Nephron progenitor cell (in vitro differentiated cells): ENCODE measurements at regions not wholly inside any gene's neighbourhood (a gene's known extent, or its start where the extent isn't known, plus 50 kb on each side); places are given as distances from the start of the nearest gene placed in this dataset.
A peak's percentile ranks its signal among the peaks of the same experiment; 100 is the strongest.

Source experiments
- DNase-seq: peaks from one replicate; pipeline ENCODE4 v3.0.0; 2021
- H3K27ac Mint-ChIP-seq: 2 replicates; pipeline ENCODE4 v1.8.0; 2021; ENCODE audit warnings: mild to moderate bottlenecking, moderate library complexity, mixed read lengths
- H3K27me3 Mint-ChIP-seq: 2 replicates; pipeline ENCODE4 v1.8.0; 2021; ENCODE audit warnings: mild to moderate bottlenecking, low read depth, mixed read lengths; ENCODE audit not compliant: poor library complexity
- H3K36me3 Mint-ChIP-seq: 2 replicates; pipeline ENCODE4 v1.8.0; 2021; ENCODE audit warnings: low read depth, mixed read lengths
- H3K4me1 Mint-ChIP-seq: 2 replicates; pipeline ENCODE4 v1.8.0; 2021; ENCODE audit warnings: mixed read lengths
- H3K4me3 Mint-ChIP-seq: 2 replicates; pipeline ENCODE4 v1.8.0; 2021; ENCODE audit warnings: mild to moderate bottlenecking, moderate library complexity, mixed read lengths
- H3K9me3 Mint-ChIP-seq: 2 replicates; pipeline ENCODE4 v1.8.0; 2021; ENCODE audit warnings: mild to moderate bottlenecking, moderate library complexity, mixed read lengths
- TF ChIP-seq, protein P1 (sequence below): fragments of 200-600 bp; sonication (generic); IDR thresholded peaks from 2 replicates; pipeline ENCODE4 v1.5.0; 2021; ENCODE audit warnings: antibody characterized with exemption

- Mint-ChIP-seq H3K27me3 (peaks cover 3% of the 10 kb centered on the region), H3K27ac (peak overlapping the region; percentile 53), H3K4me3 (peak overlapping the region; percentile 52), H3K9me3 (no peaks in the 10 kb centered on the region), H3K4me1 (peaks cover 34% of the 10 kb centered on the region), H3K36me3 (no peaks in the 10 kb centered on the region)
- DNase-seq, result peak; percentile 20
- TF ChIP-seq, protein P1, sequence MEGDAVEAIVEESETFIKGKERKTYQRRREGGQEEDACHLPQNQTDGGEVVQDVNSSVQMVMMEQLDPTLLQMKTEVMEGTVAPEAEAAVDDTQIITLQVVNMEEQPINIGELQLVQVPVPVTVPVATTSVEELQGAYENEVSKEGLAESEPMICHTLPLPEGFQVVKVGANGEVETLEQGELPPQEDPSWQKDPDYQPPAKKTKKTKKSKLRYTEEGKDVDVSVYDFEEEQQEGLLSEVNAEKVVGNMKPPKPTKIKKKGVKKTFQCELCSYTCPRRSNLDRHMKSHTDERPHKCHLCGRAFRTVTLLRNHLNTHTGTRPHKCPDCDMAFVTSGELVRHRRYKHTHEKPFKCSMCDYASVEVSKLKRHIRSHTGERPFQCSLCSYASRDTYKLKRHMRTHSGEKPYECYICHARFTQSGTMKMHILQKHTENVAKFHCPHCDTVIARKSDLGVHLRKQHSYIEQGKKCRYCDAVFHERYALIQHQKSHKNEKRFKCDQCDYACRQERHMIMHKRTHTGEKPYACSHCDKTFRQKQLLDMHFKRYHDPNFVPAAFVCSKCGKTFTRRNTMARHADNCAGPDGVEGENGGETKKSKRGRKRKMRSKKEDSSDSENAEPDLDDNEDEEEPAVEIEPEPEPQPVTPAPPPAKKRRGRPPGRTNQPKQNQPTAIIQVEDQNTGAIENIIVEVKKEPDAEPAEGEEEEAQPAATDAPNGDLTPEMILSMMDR, result no peak
Observed at GRCh38 chr13:40401911-40402776, 264.3 kb downstream of the FOXO1 start.

DNA sequence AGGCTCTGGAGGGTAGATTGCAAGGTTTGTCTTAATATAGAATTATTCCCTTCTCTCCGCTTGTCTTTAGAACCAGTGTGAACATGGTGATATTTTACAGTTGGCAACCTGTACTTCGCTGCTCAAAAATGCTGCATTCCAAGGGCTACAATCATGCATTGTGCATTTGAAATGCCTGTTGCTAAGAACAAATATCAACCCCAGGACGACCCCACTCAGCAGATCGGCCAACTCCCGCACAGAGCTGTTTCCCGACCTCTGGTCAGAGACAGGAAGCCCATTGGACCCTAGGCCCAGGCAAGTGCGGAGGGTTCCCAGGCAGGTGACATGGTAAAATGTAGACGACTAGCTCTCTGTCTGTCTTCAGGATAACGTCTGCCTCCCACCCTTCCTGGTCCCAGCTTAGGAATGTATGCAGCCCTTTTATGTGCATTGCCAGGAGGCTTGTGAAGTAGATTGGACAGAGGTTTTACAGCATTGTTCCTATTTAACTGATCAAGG, 263.5 kb downstream of the FOXO1 start:
- peak overlapping the region; percentile 16 for H3K4me3 Mint-ChIP-seq
- DNase-seq, result no peak

GRCh38 chr13:40403509-40404241, 262.8 kb downstream of the FOXO1 start:
- H3K27me3 Mint-ChIP-seq, result peaks cover 3% of the 10 kb centered on the region
- H3K4me3 Mint-ChIP-seq, result no peak overlapping the region
- no peak overlapping the region for H3K27ac Mint-ChIP-seq
- no peak for DNase-seq
- no peaks in the 10 kb centered on the region for H3K36me3 Mint-ChIP-seq
- H3K9me3 Mint-ChIP-seq, result no peaks in the 10 kb centered on the region
- TF ChIP-seq, protein P1, result no peak
- peaks cover 34% of the 10 kb centered on the region for H3K4me1 Mint-ChIP-seq

More for the DNA sequence above, 263.5 kb downstream of the FOXO1 start:
- peaks cover 34% of the 10 kb centered on the region for H3K4me1 Mint-ChIP-seq
- H3K27ac Mint-ChIP-seq, result no peak overlapping the region
- H3K9me3 Mint-ChIP-seq, result no peaks in the 10 kb centered on the region
- H3K36me3 Mint-ChIP-seq, result no peaks in the 10 kb centered on the region
- TF ChIP-seq, protein P1, result no peak
- H3K27me3 Mint-ChIP-seq, result peaks cover 3% of the 10 kb centered on the region

GRCh38 chr13:40404407-40404806, 262.0 kb downstream of the FOXO1 start:
- H3K4me3 Mint-ChIP-seq, result no peak overlapping the region
- peaks cover 3% of the 10 kb centered on the region for H3K27me3 Mint-ChIP-seq
- H3K4me1 Mint-ChIP-seq, result peaks cover 34% of the 10 kb centered on the region
- H3K27ac Mint-ChIP-seq, result peak overlapping the region; percentile 31
- H3K9me3 Mint-ChIP-seq, result no peaks in the 10 kb centered on the region
- no peak for DNase-seq
- no peaks in the 10 kb centered on the region for H3K36me3 Mint-ChIP-seq
- TF ChIP-seq, protein P1, result no peak

GRCh38 chr13:40404967-40405716, 261.3 kb downstream of the FOXO1 start:
- Mint-ChIP-seq H3K36me3 (no peaks in the 10 kb centered on the region), H3K9me3 (no peaks in the 10 kb centered on the region), H3K27me3 (peaks cover 3% of the 10 kb centered on the region), H3K4me1 (peaks cover 34% of the 10 kb centered on the region), H3K27ac (no peak overlapping the region), H3K4me3 (no peak overlapping the region)
- TF ChIP-seq, protein P1, result no peak
- DNase-seq, result no peak
